ENCODE measurements at regions not wholly inside any gene's neighbourhood (a gene's known extent, or its start where the extent isn't known, plus 50 kb on each side); places are given as distances from the start of the nearest gene placed in this dataset.

DNA sequence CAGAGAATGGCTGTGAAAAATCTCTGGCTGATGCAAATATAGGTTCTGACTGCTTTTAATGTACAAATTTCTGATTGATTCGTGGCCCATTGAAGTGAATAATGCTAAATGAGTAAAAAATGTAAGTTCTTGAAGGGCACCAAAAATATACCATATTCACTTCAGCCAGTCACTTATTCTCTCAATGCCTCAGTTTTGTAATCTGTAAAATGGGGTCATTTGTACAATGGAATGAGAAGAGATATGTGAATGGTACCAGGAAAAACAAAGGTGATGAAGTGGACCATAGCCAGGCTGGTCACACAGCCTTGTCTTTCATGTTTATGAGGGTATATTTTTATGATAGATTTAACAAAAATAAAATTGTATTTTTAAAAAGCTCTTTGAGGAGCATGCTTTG, 441.2 kb upstream of the NR3C2 start:
- Histone ChIP-seq H3K9ac (ENCODE audit: insufficient read depth, low read depth, low read length) (no peak overlapping the region), H3K36me3 (replicated peaks in 1 of 2; ENCODE audit: control insufficient read depth in 1 of 2, insufficient read depth in 2 of 2, low read length in 2 of 2) (no peaks in the 10 kb centered on the region), H3K4me2 (ENCODE audit: low read depth, low read length) (no peak overlapping the region), H2AFZ (ENCODE audit: low read length) (no peak overlapping the region), H3K4me1 (ENCODE audit: insufficient read depth, low read length) (no peaks in the 10 kb centered on the region), H4K20me1 (ENCODE audit: insufficient read depth, low read length) (no peaks in the 10 kb centered on the region), H3K27me3 (ENCODE audit: control insufficient read depth in 1 of 2, insufficient read depth in 2 of 2, low read length in 2 of 2) (no peaks in the 10 kb centered on the region), H3K4me3 (replicated peaks in 1 of 3; ENCODE audit: insufficient read depth in 1 of 3, low read depth in 2 of 3, low read length in 3 of 3) (no peak overlapping the region), H3K9me3 (ENCODE audit: low read length) (0 out of 2 replicates have a peak, but pooled peaks cover 8% of the 10 kb centered on the region), H3K27ac (ENCODE audit: extremely low read length, insufficient read depth, low read length) (no peak overlapping the region), H3K79me2 (ENCODE audit: insufficient read depth, low read length) (no peaks in the 10 kb centered on the region)
- ChIA-PET CTCF (ENCODE audit: low intra/inter-chr PET ratio, low total read pairs) (no interaction called here), POLR2A (no interaction called here)
- ATAC-seq (no peak), DNase-seq (ENCODE audit: low spot score) (no peak), FAIRE-seq (no peak)
- TF ChIP-seq RCOR2 (CRISPR knock-in tag; IDR thresholded peaks at IDR 0.05) (no peak), PITX1 (CRISPR knock-in tag; IDR thresholded peaks at IDR 0.05) (no peak), CBX1 (IDR thresholded peaks at IDR 0.05; ENCODE audit: low read depth) (no peak), WIZ (CRISPR knock-in tag; IDR thresholded peaks at IDR 0.05) (no peak)
- TF ChIP-seq, protein P1, sequence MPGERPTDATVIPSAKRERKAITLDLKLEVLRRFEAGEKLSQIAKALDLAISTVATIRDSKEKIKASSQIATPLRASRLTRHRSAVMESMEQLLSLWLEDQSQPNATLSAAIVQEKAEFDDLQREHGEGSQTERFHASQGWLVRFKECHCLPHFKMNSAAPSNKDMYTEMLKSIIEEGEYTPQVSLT (CRISPR knock-in tag; IDR thresholded peaks at IDR 0.05; ENCODE audit: borderline replicate concordance, low read depth) = no peak
- TF ChIP-seq, protein P2, sequence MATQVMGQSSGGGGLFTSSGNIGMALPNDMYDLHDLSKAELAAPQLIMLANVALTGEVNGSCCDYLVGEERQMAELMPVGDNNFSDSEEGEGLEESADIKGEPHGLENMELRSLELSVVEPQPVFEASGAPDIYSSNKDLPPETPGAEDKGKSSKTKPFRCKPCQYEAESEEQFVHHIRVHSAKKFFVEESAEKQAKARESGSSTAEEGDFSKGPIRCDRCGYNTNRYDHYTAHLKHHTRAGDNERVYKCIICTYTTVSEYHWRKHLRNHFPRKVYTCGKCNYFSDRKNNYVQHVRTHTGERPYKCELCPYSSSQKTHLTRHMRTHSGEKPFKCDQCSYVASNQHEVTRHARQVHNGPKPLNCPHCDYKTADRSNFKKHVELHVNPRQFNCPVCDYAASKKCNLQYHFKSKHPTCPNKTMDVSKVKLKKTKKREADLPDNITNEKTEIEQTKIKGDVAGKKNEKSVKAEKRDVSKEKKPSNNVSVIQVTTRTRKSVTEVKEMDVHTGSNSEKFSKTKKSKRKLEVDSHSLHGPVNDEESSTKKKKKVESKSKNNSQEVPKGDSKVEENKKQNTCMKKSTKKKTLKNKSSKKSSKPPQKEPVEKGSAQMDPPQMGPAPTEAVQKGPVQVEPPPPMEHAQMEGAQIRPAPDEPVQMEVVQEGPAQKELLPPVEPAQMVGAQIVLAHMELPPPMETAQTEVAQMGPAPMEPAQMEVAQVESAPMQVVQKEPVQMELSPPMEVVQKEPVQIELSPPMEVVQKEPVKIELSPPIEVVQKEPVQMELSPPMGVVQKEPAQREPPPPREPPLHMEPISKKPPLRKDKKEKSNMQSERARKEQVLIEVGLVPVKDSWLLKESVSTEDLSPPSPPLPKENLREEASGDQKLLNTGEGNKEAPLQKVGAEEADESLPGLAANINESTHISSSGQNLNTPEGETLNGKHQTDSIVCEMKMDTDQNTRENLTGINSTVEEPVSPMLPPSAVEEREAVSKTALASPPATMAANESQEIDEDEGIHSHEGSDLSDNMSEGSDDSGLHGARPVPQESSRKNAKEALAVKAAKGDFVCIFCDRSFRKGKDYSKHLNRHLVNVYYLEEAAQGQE (IDR thresholded peaks at IDR 0.05; ENCODE audit: borderline replicate concordance in 1 of 2, low read depth in 1 of 2, low read length in 2 of 2) = no peak
- in situ Hi-C loops (cut with HindIII; ENCODE audit: extremely low pct_ligation_motif_present, low pct_unique_long_range_greater_than_20kb) (no loop called here), intact Hi-C loops (cut with micrococcal nuclease; ENCODE audit: unreplicated experiment) (no loop called here)
- BruUV-seq (replicated peaks) = no TSS peak
- 3% methylated on average over 1 of the region's 1 CpG for WGBS (ENCODE audit: low lambda C conversion rate)

All from HepG2 (cell line).